Mammary epithelial cell (primary cell): ENCODE measurements at regions not wholly inside any gene's neighbourhood (a gene's known extent, or its start where the extent isn't known, plus 50 kb on each side); places are given as distances from the start of the nearest gene placed in this dataset.

Source experiments
- CTCF ChIP-seq, 2 donors: IDR thresholded peaks in 1 of 2; conservative IDR thresholded peaks in 1 of 2; 2 replicates each; pipeline ENCODE4 v1.5.1; 2011 to 2012; ENCODE audit warnings: inconsistent platforms in 2 of 2, low read length in 2 of 2, mild to moderate bottlenecking in 2 of 2, control low read depth in 1 of 2, low read depth in 1 of 2; ENCODE audit not compliant: insufficient read depth in 1 of 2; ENCODE audit errors: extremely low read depth in 1 of 2
- EZH2 ChIP-seq: IDR thresholded peaks from 2 replicates; pipeline ENCODE4 v1.6.1; 2012; ENCODE audit warnings: low read length, inconsistent platforms, borderline replicate concordance

- no peak for TF ChIP-seq CTCF (conservative IDR thresholded peaks at IDR 0.05 in 1 of 2, IDR thresholded peaks at IDR 0.05 in 1 of 2; ENCODE audit: extremely low read depth in 1 of 2, insufficient read depth in 1 of 2, low read depth in 1 of 2, low read length in 2 of 2)
- no peak for TF ChIP-seq EZH2
Measured at GRCh38 chr15:61344293-61344692, 115.2 kb upstream of the RORA start.
